Left ventricle myocardium inferior (tissue), 1 donor: ENCODE measurements at regions not wholly inside any gene's neighbourhood (a gene's known extent, or its start where the extent isn't known, plus 50 kb on each side); places are given as distances from the start of the nearest gene placed in this dataset.

ENCODE experiments used
- DNase-seq: peaks from one replicate; pipeline ENCODE4 v3.0.0-alpha.2; 2020
- H3K27ac ChIP-seq: fragments of 200-600 bp; replicated peaks from 2 replicates; pipeline ENCODE4 v1.8.0; 2021
- H3K27me3 ChIP-seq: fragments of 200-600 bp; 2 replicates; pipeline ENCODE4 v1.8.0; 2021; ENCODE audit warnings: low read depth
- H3K36me3 ChIP-seq: fragments of 200-600 bp; 2 replicates; pipeline ENCODE4 v1.8.0; 2021
- H3K4me1 ChIP-seq: fragments of 200-600 bp; 2 replicates; pipeline ENCODE4 v1.8.0; 2021
- H3K4me3 ChIP-seq: fragments of 200-600 bp; 2 replicates; pipeline ENCODE4 v1.8.0; 2021; ENCODE audit warnings: mild to moderate bottlenecking, moderate library complexity
- H3K9me3 ChIP-seq: fragments of 200-600 bp; replicated peaks from 2 replicates; pipeline ENCODE4 v1.8.0; 2021
- intact Hi-C: fragments of 100-400 bp; cut with micrococcal nuclease; formaldehyde crosslinking; loops from one replicate; pipeline ENCODE4 v1.11.0; 2022
- TF ChIP-seq, protein P1 (sequence below): fragments of 200-600 bp; IDR thresholded peaks from 2 replicates; pipeline ENCODE4 v1.8.0; 2021; ENCODE audit warnings: antibody characterized with exemption, mild to moderate bottlenecking, borderline replicate concordance
- donor health status: DM: no; HTN: yes; CAD: no; lungs with severe emphysema.

- DNase-seq = no peak
- Histone ChIP-seq H3K9me3 (peaks cover 11% of the 10 kb centered on the region), H3K4me1 (no peaks in the 10 kb centered on the region), H3K27ac (no peak overlapping the region), H3K4me3 (no peak overlapping the region), H3K36me3 (no peaks in the 10 kb centered on the region), H3K27me3 (no peaks in the 10 kb centered on the region)
- TF ChIP-seq, protein P1, sequence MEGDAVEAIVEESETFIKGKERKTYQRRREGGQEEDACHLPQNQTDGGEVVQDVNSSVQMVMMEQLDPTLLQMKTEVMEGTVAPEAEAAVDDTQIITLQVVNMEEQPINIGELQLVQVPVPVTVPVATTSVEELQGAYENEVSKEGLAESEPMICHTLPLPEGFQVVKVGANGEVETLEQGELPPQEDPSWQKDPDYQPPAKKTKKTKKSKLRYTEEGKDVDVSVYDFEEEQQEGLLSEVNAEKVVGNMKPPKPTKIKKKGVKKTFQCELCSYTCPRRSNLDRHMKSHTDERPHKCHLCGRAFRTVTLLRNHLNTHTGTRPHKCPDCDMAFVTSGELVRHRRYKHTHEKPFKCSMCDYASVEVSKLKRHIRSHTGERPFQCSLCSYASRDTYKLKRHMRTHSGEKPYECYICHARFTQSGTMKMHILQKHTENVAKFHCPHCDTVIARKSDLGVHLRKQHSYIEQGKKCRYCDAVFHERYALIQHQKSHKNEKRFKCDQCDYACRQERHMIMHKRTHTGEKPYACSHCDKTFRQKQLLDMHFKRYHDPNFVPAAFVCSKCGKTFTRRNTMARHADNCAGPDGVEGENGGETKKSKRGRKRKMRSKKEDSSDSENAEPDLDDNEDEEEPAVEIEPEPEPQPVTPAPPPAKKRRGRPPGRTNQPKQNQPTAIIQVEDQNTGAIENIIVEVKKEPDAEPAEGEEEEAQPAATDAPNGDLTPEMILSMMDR = no peak
- intact Hi-C loops = no loop called here
These were observed 420.3 kb downstream of the PDHA2 start for GRCh38 chr4:96260064-96260682.

GRCh38 chr4:96262057-96262456, 422.2 kb downstream of the PDHA2 start:
- intact Hi-C loops = no loop called here
- TF ChIP-seq, protein P1 = no peak

DNA sequence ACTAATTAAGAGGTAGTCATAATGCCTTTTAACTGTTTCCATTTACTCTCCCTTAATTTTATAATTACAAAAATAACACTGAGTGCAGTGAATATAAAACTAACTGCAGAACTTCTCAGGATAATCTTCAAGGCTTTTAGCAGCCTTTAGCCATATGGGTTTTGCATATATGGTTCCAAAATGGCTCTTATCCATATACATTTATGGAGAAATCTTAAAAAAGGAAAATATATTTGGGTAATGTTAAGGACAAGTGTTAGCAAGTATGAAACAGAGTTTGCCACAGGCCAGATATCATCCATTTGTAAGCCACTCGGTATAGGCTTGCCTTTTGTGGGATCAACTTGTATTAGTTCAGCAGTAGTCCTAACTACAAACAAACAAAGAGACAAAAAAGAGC, 423.4 kb downstream of the PDHA2 start:
- Histone ChIP-seq H3K27ac (no peak overlapping the region), H3K9me3 (no peaks in the 10 kb centered on the region), H3K36me3 (no peaks in the 10 kb centered on the region), H3K4me1 (no peaks in the 10 kb centered on the region), H3K27me3 (no peaks in the 10 kb centered on the region), H3K4me3 (no peak overlapping the region)
- TF ChIP-seq, protein P1 = no peak
- DNase-seq = no peak
- intact Hi-C loops = no loop called here

More at GRCh38 chr4:96262057-96262456, 422.2 kb downstream of the PDHA2 start:
- no peaks in the 10 kb centered on the region for H3K27me3 ChIP-seq
- no peak overlapping the region for H3K27ac ChIP-seq
- H3K4me3 ChIP-seq = no peak overlapping the region
- DNase-seq = no peak
- H3K9me3 ChIP-seq = no peaks in the 10 kb centered on the region
- H3K4me1 ChIP-seq = no peaks in the 10 kb centered on the region
- H3K36me3 ChIP-seq = no peaks in the 10 kb centered on the region

- Histone ChIP-seq H3K27me3 (no peaks in the 10 kb centered on the region), H3K4me3 (no peak overlapping the region), H3K9me3 (no peaks in the 10 kb centered on the region), H3K4me1 (no peaks in the 10 kb centered on the region), H3K36me3 (no peaks in the 10 kb centered on the region), H3K27ac (no peak overlapping the region)
- intact Hi-C loops = no loop called here
- DNase-seq = no peak
- TF ChIP-seq, protein P1 = no peak
These were observed 425.1 kb downstream of the PDHA2 start for GRCh38 chr4:96264941-96265463.

DNA sequence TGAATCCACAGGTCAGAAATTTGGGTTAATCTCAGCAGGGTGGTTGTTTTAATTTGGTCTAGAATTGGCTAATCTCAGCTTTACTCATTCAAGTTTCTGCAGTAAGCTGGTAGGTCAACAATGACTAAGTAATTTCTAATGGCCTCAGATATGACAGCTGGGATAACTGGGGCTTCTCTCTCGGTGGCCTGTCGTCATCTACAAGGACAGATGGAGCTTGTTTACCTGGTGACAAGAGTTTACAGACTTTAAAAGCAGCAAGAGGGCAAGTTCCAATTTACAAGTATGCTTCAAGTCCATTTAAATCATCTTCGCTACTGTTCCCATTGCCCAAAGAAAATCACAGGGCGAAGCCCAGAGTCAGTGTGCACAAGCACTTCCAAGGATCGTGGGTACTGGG, 453.9 kb downstream of the PDHA2 start:
- Histone ChIP-seq H3K36me3 (no peaks in the 10 kb centered on the region), H3K4me1 (no peaks in the 10 kb centered on the region), H3K27me3 (no peaks in the 10 kb centered on the region), H3K9me3 (no peaks in the 10 kb centered on the region), H3K27ac (no peak overlapping the region), H3K4me3 (no peak overlapping the region)
- TF ChIP-seq, protein P1 = no peak
- intact Hi-C loops = no loop called here
- no peak for DNase-seq
